Central memory CD8-positive, alpha-beta T cell (primary cell): ENCODE measurements at regions not wholly inside any gene's neighbourhood (a gene's known extent, or its start where the extent isn't known, plus 50 kb on each side); places are given as distances from the start of the nearest gene placed in this dataset.

Experiments
- ATAC-seq: fragments of 150-1000 bp; cut with Tn5 transposase; replicated peaks from 2 replicates; pipeline ENCODE4 v1.10.0; 2022; ENCODE audit warnings: mild to moderate bottlenecking, moderate FRiP score, moderate number of reproducible peaks; ENCODE audit not compliant: poor library complexity, severe bottlenecking; ENCODE audit errors: extremely low read depth
- DNase-seq, 2 donors: peaks; one replicate each; pipeline ENCODE4 v3.0.0; 2021; ENCODE audit warnings: low spot score in 2 of 2
- H3K27ac Mint-ChIP-seq: one replicate; pipeline ENCODE4 v1.8.0; 2022; ENCODE audit warnings: low read depth, mild to moderate bottlenecking, moderate library complexity, mixed read lengths
- H3K27me3 Mint-ChIP-seq: one replicate; pipeline ENCODE4 v1.8.0; 2022; ENCODE audit warnings: mixed read lengths
- H3K36me3 Mint-ChIP-seq: one replicate; pipeline ENCODE4 v1.8.0; 2022; ENCODE audit warnings: mild to moderate bottlenecking, moderate library complexity, mixed read lengths; ENCODE audit not compliant: insufficient read depth
- H3K4me1 Mint-ChIP-seq: one replicate; pipeline ENCODE4 v1.8.0; 2022; ENCODE audit warnings: mixed read lengths
- H3K4me3 Mint-ChIP-seq: one replicate; pipeline ENCODE4 v1.8.0; 2022; ENCODE audit warnings: mild to moderate bottlenecking, moderate library complexity, mixed read lengths
- H3K9me3 Mint-ChIP-seq: one replicate; pipeline ENCODE4 v1.8.0; 2022; ENCODE audit warnings: mixed read lengths

GRCh38 chr6:119879731-119880130, 530.2 kb upstream of the MAN1A1 start:
- DNase-seq (no peak), ATAC-seq (no peak)
- Mint-ChIP-seq H3K36me3 (no peaks in the 10 kb centered on the region), H3K9me3 (peaks cover 5% of the 10 kb centered on the region), H3K27ac (no peak overlapping the region), H3K27me3 (no peaks in the 10 kb centered on the region), H3K4me3 (no peak overlapping the region), H3K4me1 (no peaks in the 10 kb centered on the region)

DNA sequence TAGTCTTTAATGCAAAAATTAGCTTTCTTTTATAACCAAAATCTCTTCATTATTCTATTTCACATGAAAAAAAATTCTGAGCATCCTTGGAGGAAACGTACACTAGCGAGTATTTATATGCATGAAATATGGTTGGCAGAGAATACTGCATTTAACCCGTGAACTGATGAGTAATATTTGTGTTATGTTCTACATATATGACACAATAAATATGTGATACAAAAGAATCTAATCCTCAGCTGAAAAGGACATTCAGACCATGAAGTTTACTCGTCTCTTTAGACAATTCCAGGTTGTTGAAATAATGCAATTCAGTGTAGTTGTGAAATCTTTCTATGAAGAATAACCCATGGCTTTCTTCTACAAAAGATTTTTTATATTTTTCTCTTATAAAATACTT, 524.8 kb upstream of the MAN1A1 start:
- H3K27ac Mint-ChIP-seq = no peak overlapping the region
- no peaks in the 10 kb centered on the region for H3K9me3 Mint-ChIP-seq
- H3K36me3 Mint-ChIP-seq = no peaks in the 10 kb centered on the region
- no peak overlapping the region for H3K4me3 Mint-ChIP-seq
- H3K27me3 Mint-ChIP-seq = no peaks in the 10 kb centered on the region
- H3K4me1 Mint-ChIP-seq = no peaks in the 10 kb centered on the region
- DNase-seq (no peak), ATAC-seq (no peak)

DNA sequence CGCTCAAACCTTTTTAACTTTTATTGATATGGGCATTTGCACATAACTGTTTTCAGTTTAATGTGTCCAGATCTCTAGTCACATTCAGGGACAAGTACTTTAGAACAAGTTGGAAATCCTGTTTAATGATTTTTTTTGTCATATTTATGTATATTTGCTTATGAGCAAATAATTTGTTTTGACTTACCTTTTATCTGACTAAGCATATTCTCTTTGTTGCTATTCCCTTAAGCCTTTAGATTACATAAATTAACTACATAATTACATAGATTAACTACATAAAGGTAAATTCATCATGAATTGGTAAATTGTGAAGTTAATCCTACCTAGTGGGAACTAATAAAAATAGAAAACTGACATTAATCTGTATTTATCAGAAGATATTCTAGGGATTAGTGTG, 523.5 kb upstream of the MAN1A1 start:
- no peak for DNase-seq

DNA sequence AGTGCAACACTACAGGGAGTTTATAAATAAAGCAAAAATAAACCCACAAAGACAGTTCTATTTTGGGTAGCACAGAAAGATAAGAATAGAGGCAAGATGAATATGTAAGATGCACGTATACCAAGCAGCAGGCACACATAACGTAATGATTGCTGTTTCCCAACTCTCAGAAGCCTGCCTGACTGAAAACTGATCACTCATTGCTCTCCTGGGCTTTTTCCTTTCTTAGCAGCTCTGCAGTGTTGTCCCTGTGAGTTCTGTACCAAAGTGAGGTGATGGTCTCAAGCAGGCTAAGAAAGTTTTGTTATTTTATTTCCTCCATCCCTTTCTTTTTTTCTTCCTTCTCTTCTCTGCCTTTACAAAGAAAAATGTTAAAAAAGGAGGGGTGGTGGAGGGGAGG, 522.0 kb upstream of the MAN1A1 start:
- H3K9me3 Mint-ChIP-seq = no peaks in the 10 kb centered on the region
- no peak overlapping the region for H3K27ac Mint-ChIP-seq
- DNase-seq (no peak), ATAC-seq (no peak)
- no peaks in the 10 kb centered on the region for H3K36me3 Mint-ChIP-seq
- H3K4me1 Mint-ChIP-seq = no peaks in the 10 kb centered on the region
- no peak overlapping the region for H3K4me3 Mint-ChIP-seq
- H3K27me3 Mint-ChIP-seq = peaks cover 4% of the 10 kb centered on the region

More for the DNA sequence above, 523.5 kb upstream of the MAN1A1 start:
- no peaks in the 10 kb centered on the region for H3K27me3 Mint-ChIP-seq
- no peaks in the 10 kb centered on the region for H3K9me3 Mint-ChIP-seq
- H3K4me1 Mint-ChIP-seq = no peaks in the 10 kb centered on the region
- H3K36me3 Mint-ChIP-seq = no peaks in the 10 kb centered on the region
- no peak overlapping the region for H3K27ac Mint-ChIP-seq
- H3K4me3 Mint-ChIP-seq = no peak overlapping the region
- ATAC-seq = no peak

GRCh38 chr6:119865466-119866350, 516.1 kb upstream of the MAN1A1 start:
- Mint-ChIP-seq H3K36me3 (no peaks in the 10 kb centered on the region), H3K4me1 (no peaks in the 10 kb centered on the region), H3K9me3 (no peaks in the 10 kb centered on the region), H3K27me3 (peaks cover 51% of the 10 kb centered on the region), H3K4me3 (no peak overlapping the region), H3K27ac (no peak overlapping the region)
- ATAC-seq = no peak
- no peak for DNase-seq

DNA sequence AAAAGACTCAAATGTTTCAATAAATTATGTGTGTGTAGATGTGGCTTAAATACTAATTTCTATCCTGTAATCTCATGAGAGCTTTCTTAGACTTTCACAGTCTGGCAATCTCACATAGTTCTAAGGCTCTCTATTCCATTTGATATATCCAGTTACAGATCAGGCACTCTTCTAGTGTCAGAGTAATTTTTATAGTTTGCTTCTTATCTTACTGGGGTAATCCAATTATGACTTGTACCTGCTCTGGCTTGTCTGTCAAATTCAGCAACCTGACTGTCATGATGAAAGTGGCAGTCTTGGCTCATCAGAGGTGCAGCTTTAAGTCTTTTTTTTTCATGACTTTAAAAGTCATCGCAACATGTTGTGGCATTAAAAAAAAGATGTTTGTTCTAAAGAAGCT, 513.2 kb upstream of the MAN1A1 start:
- Mint-ChIP-seq H3K9me3 (no peaks in the 10 kb centered on the region), H3K4me1 (no peaks in the 10 kb centered on the region), H3K27ac (no peak overlapping the region), H3K27me3 (peaks cover 51% of the 10 kb centered on the region), H3K36me3 (no peaks in the 10 kb centered on the region), H3K4me3 (no peak overlapping the region)
- DNase-seq (no peak), ATAC-seq (no peak)

DNA sequence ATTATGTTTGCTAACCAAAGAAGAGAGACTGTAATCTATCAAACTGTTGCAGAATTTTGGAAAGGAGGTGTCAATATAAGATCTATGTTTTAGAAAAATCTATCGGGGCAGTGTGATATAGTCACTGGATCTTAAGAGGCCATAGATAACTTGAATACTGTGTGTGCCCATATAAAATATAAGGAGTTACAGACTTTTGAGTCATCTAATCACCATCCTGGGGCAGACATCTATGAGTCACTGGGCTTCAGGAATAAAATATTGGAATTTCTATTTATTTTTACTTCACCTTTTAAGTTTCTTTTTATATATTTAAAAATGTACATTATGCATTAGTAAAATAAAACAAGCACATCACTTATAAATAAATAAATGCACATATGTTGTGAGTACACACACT, 509.3 kb upstream of the MAN1A1 start:
- peaks cover 2% of the 10 kb centered on the region for H3K36me3 Mint-ChIP-seq
- peaks cover 8% of the 10 kb centered on the region for H3K4me1 Mint-ChIP-seq
- DNase-seq = no peak
- H3K4me3 Mint-ChIP-seq = no peak overlapping the region
- H3K9me3 Mint-ChIP-seq = no peaks in the 10 kb centered on the region
- peaks cover 21% of the 10 kb centered on the region for H3K27me3 Mint-ChIP-seq
- no peak for ATAC-seq
- no peak overlapping the region for H3K27ac Mint-ChIP-seq

- DNase-seq = no peak
- Mint-ChIP-seq H3K27me3 (no peaks in the 10 kb centered on the region), H3K4me3 (peak overlapping the region; percentile 76), H3K36me3 (peaks cover 2% of the 10 kb centered on the region), H3K4me1 (peaks cover 8% of the 10 kb centered on the region), H3K9me3 (no peaks in the 10 kb centered on the region), H3K27ac (peak overlapping the region; percentile 98)
- ATAC-seq = peak; percentile 90
These were observed 506.6 kb upstream of the MAN1A1 start for GRCh38 chr6:119856136-119856535.

- DNase-seq = no peak
- Mint-ChIP-seq H3K27ac (no peak overlapping the region), H3K36me3 (no peaks in the 10 kb centered on the region), H3K27me3 (no peaks in the 10 kb centered on the region), H3K9me3 (no peaks in the 10 kb centered on the region), H3K4me1 (no peaks in the 10 kb centered on the region), H3K4me3 (no peak overlapping the region)
- ATAC-seq = no peak
These were observed 499.1 kb upstream of the MAN1A1 start for GRCh38 chr6:119848696-119849095.

DNA sequence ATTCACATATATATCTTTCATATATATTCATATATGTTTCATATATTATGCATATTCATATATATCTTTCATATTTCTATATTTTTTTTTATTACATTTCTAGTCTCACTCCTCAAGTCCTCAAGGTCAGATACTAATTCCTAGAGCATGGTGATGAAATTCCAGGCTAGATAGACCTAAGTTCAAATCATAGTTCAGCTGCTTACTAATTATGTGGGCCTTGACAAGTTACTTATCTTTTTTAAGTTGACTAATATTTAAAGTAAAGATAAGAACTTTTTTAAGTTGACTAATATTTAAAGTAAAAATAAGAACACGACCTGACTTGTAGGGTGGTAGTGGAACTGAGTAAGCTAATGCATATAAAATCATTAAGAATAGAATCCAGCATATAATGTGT, 495.6 kb upstream of the MAN1A1 start:
- Mint-ChIP-seq H3K4me3 (no peak overlapping the region), H3K27me3 (no peaks in the 10 kb centered on the region), H3K27ac (no peak overlapping the region), H3K36me3 (no peaks in the 10 kb centered on the region), H3K9me3 (no peaks in the 10 kb centered on the region), H3K4me1 (no peaks in the 10 kb centered on the region)
- ATAC-seq (no peak), DNase-seq (no peak)

- Mint-ChIP-seq H3K4me3 (no peak overlapping the region), H3K27ac (no peak overlapping the region), H3K27me3 (peaks cover 5% of the 10 kb centered on the region), H3K4me1 (no peaks in the 10 kb centered on the region), H3K36me3 (no peaks in the 10 kb centered on the region), H3K9me3 (no peaks in the 10 kb centered on the region)
- DNase-seq (no peak), ATAC-seq (no peak)
These were observed 494.8 kb upstream of the MAN1A1 start for GRCh38 chr6:119844387-119844786.

- H3K27me3 Mint-ChIP-seq = peaks cover 8% of the 10 kb centered on the region
- no peaks in the 10 kb centered on the region for H3K36me3 Mint-ChIP-seq
- DNase-seq (no peak), ATAC-seq (no peak)
- no peak overlapping the region for H3K4me3 Mint-ChIP-seq
- H3K27ac Mint-ChIP-seq = no peak overlapping the region
- H3K4me1 Mint-ChIP-seq = no peaks in the 10 kb centered on the region
- no peaks in the 10 kb centered on the region for H3K9me3 Mint-ChIP-seq
These were observed 492.6 kb upstream of the MAN1A1 start for GRCh38 chr6:119842191-119842590.

- ATAC-seq (no peak), DNase-seq (no peak)
- Mint-ChIP-seq H3K27me3 (peaks cover 8% of the 10 kb centered on the region), H3K36me3 (no peaks in the 10 kb centered on the region), H3K4me3 (no peak overlapping the region), H3K27ac (no peak overlapping the region), H3K9me3 (no peaks in the 10 kb centered on the region), H3K4me1 (no peaks in the 10 kb centered on the region)
These were observed 488.5 kb upstream of the MAN1A1 start for GRCh38 chr6:119838043-119838442.
